K562 (cell line): ENCODE measurements at regions not wholly inside any gene's neighbourhood (a gene's known extent, or its start where the extent isn't known, plus 50 kb on each side); places are given as distances from the start of the nearest gene placed in this dataset.

ENCODE experiments used
- BHLHE40 ChIP-seq: IDR thresholded peaks from 2 replicates; pipeline ENCODE4 v1.6.1; 2011; ENCODE audit warnings: low read length, improper control_type of control experiment
- E2F3 ChIP-seq: fragments of 250-450 bp; sonication (Bioruptor Pico); IDR thresholded peaks from 2 replicates; pipeline ENCODE4 v1.4.0; 2020; ENCODE audit warnings: mild to moderate bottlenecking
- EWSR1 ChIP-seq: fragments of 450-650 bp; IDR thresholded peaks from 2 replicates; pipeline ENCODE4 v1.6.1; 2018; ENCODE audit warnings: borderline replicate concordance, mild to moderate bottlenecking, low read depth, moderate library complexity; ENCODE audit not compliant: partially characterized antibody
- KDM4B ChIP-seq, 2 experiments: fragments of 450-650 bp in 1 of 2; sonication (generic) in 1 of 2; IDR thresholded peaks; 2 replicates each; pipeline ENCODE4 v1.6.1; 2016 to 2017; ENCODE audit warnings: borderline replicate concordance in 2 of 2, antibody characterized with exemption in 1 of 2, low read depth in 1 of 2, mild to moderate bottlenecking in 1 of 2
- MAFK ChIP-seq: IDR thresholded peaks from 2 replicates; pipeline ENCODE4 v1.6.1; 2011; ENCODE audit warnings: low read length, improper control_type of control experiment
- MGA ChIP-seq: fragments of 450-650 bp; IDR thresholded peaks from 2 replicates; pipeline ENCODE4 v1.6.1; 2016; ENCODE audit warnings: mild to moderate bottlenecking, moderate library complexity
- SLC30A9 ChIP-seq: fragments of 250-450 bp; sonication (Bioruptor Pico); IDR thresholded peaks from 2 replicates; pipeline ENCODE4 v1.8.0; 2022; ENCODE audit warnings: mild to moderate bottlenecking, moderate library complexity
- SOX6 ChIP-seq: fragments of 450-650 bp; IDR thresholded peaks from 2 replicates; pipeline ENCODE4 v1.6.1; 2014; ENCODE audit warnings: mild to moderate bottlenecking
- SPI1 ChIP-seq: IDR thresholded peaks from 2 replicates; pipeline ENCODE4 v1.6.1; 2011; ENCODE audit warnings: low read depth, low read length, control low read depth, borderline replicate concordance
- ZKSCAN3 ChIP-seq: fragments of 250-450 bp; sonication (Bioruptor Pico); IDR thresholded peaks from 2 replicates; pipeline ENCODE4 v1.4.0; 2020
- ZNF668 ChIP-seq: fragments of 250-450 bp; sonication (Bioruptor Pico); IDR thresholded peaks from 2 replicates; pipeline ENCODE4 v1.8.0; 2022; ENCODE audit warnings: mild to moderate bottlenecking, inconsistent platforms
- TF ChIP-seq, protein P1 (sequence below): sonication (generic); formaldehyde crosslinking; IDR thresholded peaks from 2 replicates; pipeline ENCODE4 v1.9.0; 2022; ENCODE audit warnings: mild to moderate bottlenecking, missing genetic modification reagents
- TF ChIP-seq, protein P2 (sequence below): sonication (generic); formaldehyde crosslinking; IDR thresholded peaks from 2 replicates; pipeline ENCODE4 v1.9.0; 2022; ENCODE audit warnings: mild to moderate bottlenecking, missing genetic modification reagents
- TF ChIP-seq, protein P3 (sequence below), 2 experiments: fragments of 450-650 bp in 1 of 2; sonication (generic) in 1 of 2; formaldehyde crosslinking in 1 of 2; IDR thresholded peaks in 1 of 2; conservative IDR thresholded peaks in 1 of 2; 2 replicates each; pipeline versions ENCODE4 v1.6.1 to v1.8.1; 2016 to 2023; ENCODE audit warnings: mild to moderate bottlenecking in 2 of 2, moderate library complexity in 2 of 2, inconsistent platforms in 1 of 2, missing genetic modification reagents in 1 of 2

- TF ChIP-seq MGA (peak; percentile 27; the same call in 1 of the 2 replicates), ZNF668 (CRISPR knock-in tag) (no peak), E2F3 (CRISPR knock-in tag) (no peak), MAFK (peak; percentile 60), EWSR1 (no peak), SOX6 (no peak), BHLHE40 (peak; percentile 53; the same call in 1 of the 2 replicates), SLC30A9 (CRISPR knock-in tag) (no peak), ZKSCAN3 (CRISPR knock-in tag) (no peak), KDM4B (IDR thresholded peaks at IDR 0.05; ENCODE audit: borderline replicate concordance in 2 of 2, low read depth in 1 of 2) (0 out of 4 replicates have a peak, but pooled peaks of 1 of the 2 experiments have one; percentile 12), SPI1 (no peak)
- TF ChIP-seq, protein P1, sequence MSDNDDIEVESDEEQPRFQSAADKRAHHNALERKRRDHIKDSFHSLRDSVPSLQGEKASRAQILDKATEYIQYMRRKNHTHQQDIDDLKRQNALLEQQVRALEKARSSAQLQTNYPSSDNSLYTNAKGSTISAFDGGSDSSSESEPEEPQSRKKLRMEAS (CRISPR knock-in tag): 0 out of 2 replicates have a peak, but pooled peaks have one; percentile 18
- TF ChIP-seq, protein P2, sequence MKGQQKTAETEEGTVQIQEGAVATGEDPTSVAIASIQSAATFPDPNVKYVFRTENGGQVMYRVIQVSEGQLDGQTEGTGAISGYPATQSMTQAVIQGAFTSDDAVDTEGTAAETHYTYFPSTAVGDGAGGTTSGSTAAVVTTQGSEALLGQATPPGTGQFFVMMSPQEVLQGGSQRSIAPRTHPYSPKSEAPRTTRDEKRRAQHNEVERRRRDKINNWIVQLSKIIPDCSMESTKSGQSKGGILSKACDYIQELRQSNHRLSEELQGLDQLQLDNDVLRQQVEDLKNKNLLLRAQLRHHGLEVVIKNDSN (CRISPR knock-in tag): peak; percentile 33; the same call in 1 of the 2 replicates
- TF ChIP-seq, protein P3, sequence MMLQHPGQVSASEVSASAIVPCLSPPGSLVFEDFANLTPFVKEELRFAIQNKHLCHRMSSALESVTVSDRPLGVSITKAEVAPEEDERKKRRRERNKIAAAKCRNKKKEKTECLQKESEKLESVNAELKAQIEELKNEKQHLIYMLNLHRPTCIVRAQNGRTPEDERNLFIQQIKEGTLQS (IDR thresholded peaks at IDR 0.05): no peak
- TF ChIP-seq, protein P3 (CRISPR knock-in tag; conservative IDR thresholded peaks at IDR 0.05): no peak
Measured at GRCh38 chr7:155198196-155198892, 99.3 kb upstream of the INSIG1 start (continued).
